Duodenal mucosa (tissue), 2 donors: ENCODE measurements at regions not wholly inside any gene's neighbourhood (a gene's known extent, or its start where the extent isn't known, plus 50 kb on each side); places are given as distances from the start of the nearest gene placed in this dataset.
"Not testable (repeated sequence)": the region's sequence is repeated elsewhere in the genome, so short reads cannot be mapped to it uniquely, and the experiment has no call there.

Experiments
- H3K27ac ChIP-seq: one replicate; pipeline ENCODE4 v1.7.0; 2013; ENCODE audit warnings: low read depth, low read length
- H3K27me3 ChIP-seq, 2 donors: one replicate each; pipeline ENCODE4 v1.7.0; 2013; ENCODE audit warnings: low read length in 2 of 2, control low read depth in 1 of 2; ENCODE audit not compliant: insufficient read depth in 2 of 2, control insufficient read depth in 1 of 2
- H3K36me3 ChIP-seq, 2 donors: one replicate each; pipeline ENCODE4 v1.7.0; 2013; ENCODE audit warnings: low read length in 2 of 2, control low read depth in 1 of 2; ENCODE audit not compliant: insufficient read depth in 2 of 2, control insufficient read depth in 1 of 2
- H3K4me1 ChIP-seq, 2 donors: one replicate each; pipeline ENCODE4 v1.7.0; 2013; ENCODE audit warnings: low read length in 2 of 2, control low read depth in 1 of 2; ENCODE audit not compliant: insufficient read depth in 2 of 2, control insufficient read depth in 1 of 2
- H3K4me3 ChIP-seq, 2 donors: one replicate each; pipeline ENCODE4 v1.7.0; 2013; ENCODE audit warnings: low read length in 2 of 2, low read depth in 1 of 2
- H3K9ac ChIP-seq, 2 donors: one replicate each; pipeline ENCODE4 v1.7.0; 2013; ENCODE audit warnings: low read length in 2 of 2, low read depth in 1 of 2
- H3K9me3 ChIP-seq, 2 donors: one replicate each; pipeline ENCODE4 v1.7.0; 2013; ENCODE audit warnings: low read length in 2 of 2, control low read depth in 1 of 2; ENCODE audit not compliant: control insufficient read depth in 1 of 2

- H3K4me1 ChIP-seq, H3K9ac ChIP-seq, H3K27ac ChIP-seq, H3K36me3 ChIP-seq, H3K27me3 ChIP-seq, H3K4me3 ChIP-seq, H3K9me3 ChIP-seq: not testable (repeated sequence)
These were observed 123.6 kb upstream of the RHOU start for GRCh38 chr1:228611707-228612106.

- H3K9ac ChIP-seq, H3K4me1 ChIP-seq, H3K27ac ChIP-seq, H3K4me3 ChIP-seq, H3K36me3 ChIP-seq, H3K27me3 ChIP-seq, H3K9me3 ChIP-seq: not testable (repeated sequence)
These were observed 113.1 kb upstream of the RHOU start for GRCh38 chr1:228622002-228622716.

GRCh38 chr1:228626481-228626880 is 108.8 kb upstream of the RHOU start:
- H3K36me3 ChIP-seq, H3K9me3 ChIP-seq, H3K9ac ChIP-seq, H3K4me3 ChIP-seq, H3K27ac ChIP-seq, H3K27me3 ChIP-seq, H3K4me1 ChIP-seq: not testable (repeated sequence)

GRCh38 chr1:228632858-228633257 is 102.4 kb upstream of the RHOU start:
- H3K4me3 ChIP-seq, H3K27ac ChIP-seq, H3K4me1 ChIP-seq, H3K36me3 ChIP-seq, H3K27me3 ChIP-seq, H3K9ac ChIP-seq, H3K9me3 ChIP-seq: not testable (repeated sequence)

- not testable (repeated sequence) for H3K4me3 ChIP-seq
These were observed 100.0 kb upstream of the RHOU start for GRCh38 chr1:228635304-228635703.

GRCh38 chr1:228637529-228637928 is 97.8 kb upstream of the RHOU start:
- H3K27me3 ChIP-seq, H3K27ac ChIP-seq, H3K9ac ChIP-seq, H3K4me3 ChIP-seq, H3K9me3 ChIP-seq, H3K36me3 ChIP-seq, H3K4me1 ChIP-seq: not testable (repeated sequence)

More at GRCh38 chr1:228635304-228635703, 100.0 kb upstream of the RHOU start:
- not testable (repeated sequence) for H3K27me3 ChIP-seq, H3K9ac ChIP-seq, H3K36me3 ChIP-seq, H3K9me3 ChIP-seq, H3K4me1 ChIP-seq, H3K27ac ChIP-seq

GRCh38 chr1:228646717-228647522 is 88.4 kb upstream of the RHOU start:
- H3K4me1 ChIP-seq: peaks cover 18 to 19% of the 10 kb centered on the region in 2 donors
- H3K36me3 ChIP-seq: no peaks in the 10 kb centered on the region
- H3K4me3 ChIP-seq: peak overlapping the region; percentile 69 to 72
- H3K9ac ChIP-seq: no peak overlapping the region
- H3K27me3 ChIP-seq: peaks cover 41 to 47% of the 10 kb centered on the region in 2 donors
- H3K27ac ChIP-seq: no peak overlapping the region
- no peaks in the 10 kb centered on the region for H3K9me3 ChIP-seq

- H3K27ac ChIP-seq: no peak overlapping the region
- no peak overlapping the region for H3K9ac ChIP-seq
- peaks cover 45 to 51% of the 10 kb centered on the region in 2 donors for H3K27me3 ChIP-seq
- peaks cover 18 to 19% of the 10 kb centered on the region in 2 donors for H3K4me1 ChIP-seq
- no peaks in the 10 kb centered on the region for H3K36me3 ChIP-seq
- no peaks in the 10 kb centered on the region for H3K9me3 ChIP-seq
- H3K4me3 ChIP-seq: peak overlapping the region; percentile 69 to 72
These were observed 87.5 kb upstream of the RHOU start for GRCh38 chr1:228647523-228648444.

- Histone ChIP-seq H3K9me3 (no peaks in the 10 kb centered on the region), H3K4me1 (peaks cover 18 to 19% of the 10 kb centered on the region in 2 donors), H3K36me3 (no peaks in the 10 kb centered on the region), H3K9ac (no peak overlapping the region), H3K4me3 (peak overlapping the region; percentile 69 to 72), H3K27me3 (peaks cover 45 to 51% of the 10 kb centered on the region in 2 donors), H3K27ac (no peak overlapping the region)
These were observed 86.5 kb upstream of the RHOU start for GRCh38 chr1:228648647-228649383.
